Stomach (tissue), 8 donors: ENCODE measurements at regions not wholly inside any gene's neighbourhood (a gene's known extent, or its start where the extent isn't known, plus 50 kb on each side); places are given as distances from the start of the nearest gene placed in this dataset.

Experiments used
- DNase-seq, 2 donors: peaks; one replicate each; pipeline versions ENCODE4 v3.0.0 to v3.0.0-alpha.2; 2013 to 2019
- H3K27ac ChIP-seq, 5 donors: fragments of 200-600 bp in 4 of 5; sonication (generic) in 4 of 5; one replicate each; pipeline ENCODE4 v1.5.1; 2013 to 2019; ENCODE audit warnings: mild to moderate bottlenecking in 1 of 5, moderate library complexity in 1 of 5
- H3K27me3 ChIP-seq, 3 donors: fragments of 200-600 bp; sonication (generic); one replicate each; pipeline ENCODE4 v1.5.1; 2017 to 2019; ENCODE audit warnings: mixed run types in 1 of 3
- H3K36me3 ChIP-seq, 4 donors: fragments of 200-600 bp; sonication (generic); 1 replicate in 3 of 4; 2 replicates in 1 of 4; pipeline ENCODE4 v1.5.1; 2016 to 2019
- H3K4me1 ChIP-seq, 4 donors: fragments of 200-600 bp; sonication (generic); one replicate each; pipeline ENCODE4 v1.5.1; 2016 to 2019
- H3K4me3 ChIP-seq, 4 donors: fragments of 200-600 bp; sonication (generic) in 3 of 4; one replicate each; pipeline ENCODE4 v1.5.1; 2016 to 2019; ENCODE audit warnings: mild to moderate bottlenecking in 1 of 4
- H3K9me3 ChIP-seq, 4 donors: fragments of 200-600 bp; sonication (generic); one replicate each; pipeline ENCODE4 v1.5.1; 2016 to 2019
- EP300 ChIP-seq: sonication (generic); formaldehyde crosslinking; IDR thresholded peaks from one replicate; pipeline ENCODE4 v1.6.1; 2017; ENCODE audit warnings: antibody characterized with exemption
- POLR2A ChIP-seq, 4 donors: fragments of 450-650 bp; IDR thresholded peaks; one replicate each; pipeline ENCODE4 v1.6.1; 2016; ENCODE audit warnings: antibody characterized with exemption in 4 of 4, control low read depth in 2 of 4, mild to moderate bottlenecking in 1 of 4, moderate library complexity in 1 of 4
- POLR2AphosphoS5 ChIP-seq, 3 donors: sonication (generic); formaldehyde crosslinking; IDR thresholded peaks; one replicate each; pipeline ENCODE4 v1.6.1; 2016; ENCODE audit warnings: antibody characterized with exemption in 3 of 3
- WGBS, 5 donors: extraction: QIAGEN DNeasy Blood & Tissue Kit in 3 of 5; methylation state at CpG; one replicate each; pipeline versions ENCODE4 v1.1.5 to v1.1.7; 2013 to 2018; 5-methylcytosine and 5-hydroxymethylcytosine counted together
- intact Hi-C: fragments of 100-400 bp; cut with DNase I; formaldehyde crosslinking; loops from one replicate; pipeline ENCODE4 v1.15.1; 2023; ENCODE audit warnings: low total_unique reads
- TF ChIP-seq, protein P1 (sequence below), 7 experiments: fragments of 450-650 bp in 4 of 7; fragments of 200-600 bp in 3 of 7; sonication (generic) in 3 of 7; IDR thresholded peaks; one replicate each; pipeline ENCODE4 v1.5.1; 2016 to 2019; ENCODE audit warnings: antibody characterized with exemption in 7 of 7, control low read depth in 2 of 7, mild to moderate bottlenecking in 1 of 7
- donor health status: healthy with polysubstance abuse.
- donor health status: Bipolar disorder and iron deficiency.
- donor health status: healthy.

DNA sequence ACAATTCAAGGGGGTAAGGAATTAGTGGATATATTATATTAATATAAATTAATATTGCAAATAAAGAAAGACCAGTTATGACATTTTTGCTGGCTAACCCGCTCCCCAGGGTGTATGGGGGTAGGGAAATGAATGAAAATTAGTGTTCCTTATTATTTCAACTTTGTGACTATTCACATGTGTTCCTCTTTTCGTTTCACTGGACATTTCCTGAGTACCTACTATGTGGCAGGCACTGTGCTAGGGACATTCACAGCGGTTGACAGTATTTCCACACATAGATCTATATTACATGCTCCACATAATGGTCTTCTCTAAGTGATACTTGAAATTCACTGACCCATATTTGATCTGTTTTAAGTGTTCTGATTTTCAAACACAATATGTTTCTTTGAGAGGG lies 129.8 kb upstream of the USP15 start:
- Histone ChIP-seq H3K4me3 (no peak overlapping the region), H3K9me3 (no peaks in the 10 kb centered on the region), H3K4me1 (peaks cover 0 to 10% (median 3%) of the 10 kb centered on the region in 4 donors), H3K27me3 (no peaks in the 10 kb centered on the region), H3K27ac (no peak overlapping the region), H3K36me3 (no peaks in the 10 kb centered on the region)
- intact Hi-C loops, result no loop called here
- no peak for DNase-seq
- no peak for TF ChIP-seq POLR2A (IDR thresholded peaks at IDR 0.05)
- TF ChIP-seq, protein P1, sequence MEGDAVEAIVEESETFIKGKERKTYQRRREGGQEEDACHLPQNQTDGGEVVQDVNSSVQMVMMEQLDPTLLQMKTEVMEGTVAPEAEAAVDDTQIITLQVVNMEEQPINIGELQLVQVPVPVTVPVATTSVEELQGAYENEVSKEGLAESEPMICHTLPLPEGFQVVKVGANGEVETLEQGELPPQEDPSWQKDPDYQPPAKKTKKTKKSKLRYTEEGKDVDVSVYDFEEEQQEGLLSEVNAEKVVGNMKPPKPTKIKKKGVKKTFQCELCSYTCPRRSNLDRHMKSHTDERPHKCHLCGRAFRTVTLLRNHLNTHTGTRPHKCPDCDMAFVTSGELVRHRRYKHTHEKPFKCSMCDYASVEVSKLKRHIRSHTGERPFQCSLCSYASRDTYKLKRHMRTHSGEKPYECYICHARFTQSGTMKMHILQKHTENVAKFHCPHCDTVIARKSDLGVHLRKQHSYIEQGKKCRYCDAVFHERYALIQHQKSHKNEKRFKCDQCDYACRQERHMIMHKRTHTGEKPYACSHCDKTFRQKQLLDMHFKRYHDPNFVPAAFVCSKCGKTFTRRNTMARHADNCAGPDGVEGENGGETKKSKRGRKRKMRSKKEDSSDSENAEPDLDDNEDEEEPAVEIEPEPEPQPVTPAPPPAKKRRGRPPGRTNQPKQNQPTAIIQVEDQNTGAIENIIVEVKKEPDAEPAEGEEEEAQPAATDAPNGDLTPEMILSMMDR (IDR thresholded peaks at IDR 0.05), result no peak
- TF ChIP-seq EP300, result no peak
- TF ChIP-seq POLR2AphosphoS5 (IDR thresholded peaks at IDR 0.05), result no peak
- 76 to 82% (median 78%) methylated on average over 3 of the region's 3 CpGs for WGBS, 5 donors

DNA sequence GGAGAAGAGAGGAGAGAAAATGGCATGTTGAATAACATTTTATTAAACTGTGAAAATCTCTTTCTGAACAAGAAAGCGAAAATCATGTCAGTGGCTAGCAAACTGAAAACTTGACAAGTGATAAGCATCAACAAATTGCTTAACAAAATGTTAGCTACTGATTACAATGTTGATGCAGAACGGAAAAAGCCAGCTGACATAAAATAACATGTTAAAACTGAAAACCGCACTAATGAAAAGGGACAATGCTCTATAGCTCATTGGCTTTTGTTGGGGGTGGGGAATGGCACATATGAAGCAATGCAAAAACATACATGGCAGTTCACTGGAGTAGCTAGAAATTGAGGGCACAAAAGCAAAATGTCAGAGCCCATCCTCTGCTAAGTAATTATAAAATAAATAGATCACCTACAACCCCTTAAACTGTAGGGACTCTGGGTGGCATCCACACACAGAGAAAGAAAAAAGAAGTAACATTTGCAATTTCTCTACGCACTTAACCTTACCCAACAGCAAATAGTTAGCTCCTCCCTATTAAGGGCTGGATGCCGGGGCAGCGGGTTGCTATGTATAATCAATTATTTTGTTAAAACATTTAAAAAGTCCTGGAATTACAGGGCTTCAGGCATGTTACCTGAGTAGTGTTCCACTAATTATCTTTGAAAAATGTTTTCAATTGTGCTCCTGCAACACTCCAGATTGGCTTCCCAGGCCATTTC lies 129.2 kb upstream of the USP15 start:
- no peak overlapping the region for H3K27ac ChIP-seq
- no peaks in the 10 kb centered on the region for H3K36me3 ChIP-seq
- intact Hi-C loops, result no loop called here
- peaks cover 0 to 10% (median 3%) of the 10 kb centered on the region in 4 donors for H3K4me1 ChIP-seq
- TF ChIP-seq POLR2AphosphoS5 (IDR thresholded peaks at IDR 0.05) (no peak), EP300 (no peak), POLR2A (IDR thresholded peaks at IDR 0.05) (no peak)
- TF ChIP-seq, protein P1 (IDR thresholded peaks at IDR 0.05), result no peak
- H3K27me3 ChIP-seq, result no peaks in the 10 kb centered on the region
- H3K9me3 ChIP-seq, result no peaks in the 10 kb centered on the region
- no peak overlapping the region for H3K4me3 ChIP-seq
- DNase-seq, result no peak
- 73 to 84% (median 76%) methylated on average over 6 of the region's 6 CpGs for WGBS, 5 donors

DNA sequence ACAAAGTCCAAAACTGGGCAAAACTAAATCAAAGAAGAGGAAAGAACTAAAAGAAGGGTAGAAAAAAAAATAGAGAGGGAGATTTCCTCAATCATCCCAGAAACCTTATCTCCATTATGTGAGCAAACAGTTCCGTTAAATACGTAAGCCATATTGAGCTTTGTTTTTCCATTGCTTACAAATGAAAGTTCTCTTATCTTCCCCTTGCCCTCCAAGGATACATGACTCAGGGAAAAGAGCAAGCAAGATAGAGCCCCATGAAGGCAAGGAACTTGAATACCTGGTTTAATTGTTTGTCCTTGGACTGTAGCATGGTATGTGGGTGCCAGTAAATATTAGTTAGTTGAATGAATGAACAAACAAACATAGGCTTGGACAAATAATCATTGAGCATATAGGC lies 126.8 kb upstream of the USP15 start:
- no peaks in the 10 kb centered on the region for H3K27me3 ChIP-seq
- TF ChIP-seq POLR2AphosphoS5 (IDR thresholded peaks at IDR 0.05) (peak in 2 of 3 donors; percentile 59 to 82), POLR2A (IDR thresholded peaks at IDR 0.05) (no peak), EP300 (no peak)
- DNase-seq, result peak in 1 of 2 donors; percentile 34
- H3K4me3 ChIP-seq, result no peak overlapping the region
- intact Hi-C loops, result no loop called here
- peaks cover 0 to 5% (median 1%) of the 10 kb centered on the region in 4 donors for H3K4me1 ChIP-seq
- H3K9me3 ChIP-seq, result no peaks in the 10 kb centered on the region
- H3K27ac ChIP-seq, result no peak overlapping the region
- H3K36me3 ChIP-seq, result no peaks in the 10 kb centered on the region
- WGBS, 5 donors, result 38 to 62% (median 43%) methylated on average over 2 of the region's 2 CpGs

DNA sequence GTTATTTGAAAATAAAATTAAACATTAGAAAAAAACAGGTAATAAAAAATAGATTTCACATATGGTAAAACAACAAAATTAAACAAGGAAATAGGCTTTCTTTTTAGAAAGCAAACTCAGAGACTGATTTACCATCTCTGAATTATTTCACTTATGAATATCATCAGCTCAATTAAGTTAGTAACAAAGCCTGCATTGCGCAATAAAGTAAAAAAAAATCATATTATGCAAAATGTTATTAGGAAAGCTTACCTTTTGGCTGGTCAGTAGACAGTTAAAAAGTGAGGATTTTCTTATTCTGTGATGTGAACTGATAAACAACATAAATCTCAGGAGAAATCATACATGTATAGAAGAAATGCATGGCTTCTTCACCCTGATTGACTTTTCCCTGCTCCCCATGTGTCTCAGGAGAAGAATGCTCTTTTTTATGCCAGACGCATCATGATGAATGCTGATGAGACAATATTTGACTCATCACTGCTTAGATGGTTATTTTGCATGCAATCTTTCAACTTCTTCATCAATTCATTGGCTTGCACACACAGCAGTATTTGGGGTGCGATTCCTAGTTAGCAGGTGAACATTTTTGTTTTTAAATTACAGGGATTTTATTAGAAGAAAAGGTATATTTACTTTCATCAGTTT lies 124.5 kb upstream of the USP15 start:
- Histone ChIP-seq H3K9me3 (no peaks in the 10 kb centered on the region), H3K4me3 (no peak overlapping the region), H3K36me3 (no peaks in the 10 kb centered on the region), H3K27ac (no peak overlapping the region), H3K27me3 (no peaks in the 10 kb centered on the region), H3K4me1 (no peaks in the 10 kb centered on the region)
- intact Hi-C loops, result no loop called here
- TF ChIP-seq POLR2A (IDR thresholded peaks at IDR 0.05) (no peak), POLR2AphosphoS5 (IDR thresholded peaks at IDR 0.05) (no peak), EP300 (no peak)
- TF ChIP-seq, protein P1 (IDR thresholded peaks at IDR 0.05), result no peak
- DNase-seq, result no peak
- WGBS, 5 donors, result 91 to 95% (median 92%) methylated on average over 3 of the region's 3 CpGs

DNA sequence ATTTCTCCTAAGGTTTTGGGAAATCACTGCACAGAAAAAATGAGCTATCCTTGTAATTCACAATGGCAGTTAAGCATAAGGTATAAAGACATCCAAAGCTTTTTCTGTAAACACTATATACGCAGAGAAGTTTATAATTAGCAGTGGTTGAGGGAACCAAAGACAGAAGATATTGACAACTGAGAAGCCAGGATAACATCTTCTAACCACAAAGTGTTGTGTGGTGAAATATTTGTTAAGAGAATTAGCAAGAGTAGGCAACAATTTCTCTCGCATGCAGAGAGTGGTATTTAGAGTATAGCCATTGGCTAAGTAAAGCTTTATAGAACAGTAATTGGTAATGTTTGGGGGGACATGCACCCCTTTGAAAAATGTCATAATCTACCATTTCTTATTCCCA lies 123.7 kb upstream of the USP15 start:
- TF ChIP-seq, protein P1 (IDR thresholded peaks at IDR 0.05), result no peak
- TF ChIP-seq POLR2A (IDR thresholded peaks at IDR 0.05) (no peak), POLR2AphosphoS5 (IDR thresholded peaks at IDR 0.05) (no peak)
- no peak overlapping the region for H3K27ac ChIP-seq
- H3K4me1 ChIP-seq, result no peaks in the 10 kb centered on the region
- 79 to 92% (median 82%) methylated on average over 2 of the region's 2 CpGs for WGBS, 5 donors
- H3K9me3 ChIP-seq, result no peaks in the 10 kb centered on the region
- H3K4me3 ChIP-seq, result no peak overlapping the region
- DNase-seq, result no peak
- H3K27me3 ChIP-seq, result no peaks in the 10 kb centered on the region
- intact Hi-C loops, result no loop called here
- no peaks in the 10 kb centered on the region for H3K36me3 ChIP-seq
